GM11168 (cell line): ENCODE measurements at regions not wholly inside any gene's neighbourhood (a gene's known extent, or its start where the extent isn't known, plus 50 kb on each side); places are given as distances from the start of the nearest gene placed in this dataset.

Experiments used
- in situ Hi-C: fragments of 300-500 bp; cut with MboI; formaldehyde crosslinking; loops from one replicate; pipeline ENCODE4 v1.12.0; 2022; ENCODE audit warnings: low sequenced_read_pairs; ENCODE audit not compliant: unreplicated experiment

- in situ Hi-C loops: no loop called here
Observed at GRCh38 chr6:163659803-163660202, 245.3 kb downstream of the QKI start.

GRCh38 chr6:163655217-163656121, 241.0 kb downstream of the QKI start:
- in situ Hi-C loops: no loop called here

- in situ Hi-C loops: no loop called here
Observed at GRCh38 chr6:163651915-163652668, 237.6 kb downstream of the QKI start.

- in situ Hi-C loops: no loop called here
Observed at GRCh38 chr6:163651426-163651825, 236.9 kb downstream of the QKI start.

- in situ Hi-C loops: no loop called here
Observed at GRCh38 chr6:163648868-163649267, 234.3 kb downstream of the QKI start.

- in situ Hi-C loops: no loop called here
Observed at GRCh38 chr6:163647624-163648023, 233.1 kb downstream of the QKI start.

- in situ Hi-C loops: no loop called here
Observed at GRCh38 chr6:163646866-163647265, 232.3 kb downstream of the QKI start.

GRCh38 chr6:163646133-163646532, 231.6 kb downstream of the QKI start:
- in situ Hi-C loops: no loop called here

GRCh38 chr6:163645560-163645959, 231.0 kb downstream of the QKI start:
- in situ Hi-C loops: no loop called here

GRCh38 chr6:163643866-163644265, 229.3 kb downstream of the QKI start:
- in situ Hi-C loops: no loop called here

GRCh38 chr6:163641706-163642105, 227.2 kb downstream of the QKI start:
- in situ Hi-C loops: no loop called here

GRCh38 chr6:163640641-163641040, 226.1 kb downstream of the QKI start:
- in situ Hi-C loops: no loop called here

- in situ Hi-C loops: no loop called here
Observed at GRCh38 chr6:163637524-163637923, 223.0 kb downstream of the QKI start.

GRCh38 chr6:163635731-163636364, 221.3 kb downstream of the QKI start:
- in situ Hi-C loops: no loop called here

- in situ Hi-C loops: no loop called here
Observed at GRCh38 chr6:163635315-163635714, 220.8 kb downstream of the QKI start.

- in situ Hi-C loops: no loop called here
Observed at GRCh38 chr6:163634211-163635171, 220.0 kb downstream of the QKI start.

GRCh38 chr6:163630991-163631390, 216.5 kb downstream of the QKI start:
- in situ Hi-C loops: no loop called here

GRCh38 chr6:163630572-163630971, 216.1 kb downstream of the QKI start:
- in situ Hi-C loops: no loop called here

- in situ Hi-C loops: no loop called here
Observed at GRCh38 chr6:163630096-163630495, 215.6 kb downstream of the QKI start.
